Thymus (tissue), 11 donors: ENCODE measurements at regions not wholly inside any gene's neighbourhood (a gene's known extent, or its start where the extent isn't known, plus 50 kb on each side); places are given as distances from the start of the nearest gene placed in this dataset.

ENCODE experiments used
- DNase-seq, 9 donors: peaks; one replicate each; pipeline ENCODE4 v3.0.0-alpha.2; 2013; ENCODE audit warnings: low spot score in 9 of 9, low read depth in 6 of 9, missing footprints in 1 of 9
- H3K27ac ChIP-seq, 2 donors: one replicate each; pipeline ENCODE4 v1.5.1; 2013; ENCODE audit warnings: control low read depth in 1 of 2, low read depth in 1 of 2, low read length in 1 of 2, mild to moderate bottlenecking in 1 of 2, moderate library complexity in 1 of 2
- H3K27me3 ChIP-seq, 2 donors: one replicate each; pipeline ENCODE4 v1.5.1; 2013; ENCODE audit warnings: low read length in 1 of 2; ENCODE audit not compliant: control insufficient read depth in 2 of 2, insufficient read depth in 1 of 2
- H3K36me3 ChIP-seq, 2 donors: one replicate each; pipeline ENCODE4 v1.5.1; 2013; ENCODE audit warnings: low read length in 1 of 2, mild to moderate bottlenecking in 1 of 2, moderate library complexity in 1 of 2; ENCODE audit not compliant: control insufficient read depth in 2 of 2, insufficient read depth in 2 of 2
- H3K4me1 ChIP-seq, 2 donors: one replicate each; pipeline ENCODE4 v1.5.1; 2013; ENCODE audit warnings: low read length in 2 of 2; ENCODE audit not compliant: control insufficient read depth in 2 of 2, insufficient read depth in 2 of 2
- H3K4me3 ChIP-seq, 2 donors: one replicate each; pipeline ENCODE4 v1.5.1; 2013; ENCODE audit warnings: low read length in 2 of 2, control low read depth in 1 of 2, mild to moderate bottlenecking in 1 of 2
- H3K9me3 ChIP-seq, 2 donors: one replicate each; pipeline ENCODE4 v1.5.1; 2013; ENCODE audit warnings: low read length in 1 of 2, mild to moderate bottlenecking in 1 of 2; ENCODE audit not compliant: control insufficient read depth in 2 of 2, insufficient read depth in 1 of 2
- WGBS: extraction: QIAGEN DNeasy Blood & Tissue Kit; methylation state at CpG from one replicate; pipeline ENCODE4 v1.1.7; 2013; 5-methylcytosine and 5-hydroxymethylcytosine counted together
- donor health status: healthy.

DNA sequence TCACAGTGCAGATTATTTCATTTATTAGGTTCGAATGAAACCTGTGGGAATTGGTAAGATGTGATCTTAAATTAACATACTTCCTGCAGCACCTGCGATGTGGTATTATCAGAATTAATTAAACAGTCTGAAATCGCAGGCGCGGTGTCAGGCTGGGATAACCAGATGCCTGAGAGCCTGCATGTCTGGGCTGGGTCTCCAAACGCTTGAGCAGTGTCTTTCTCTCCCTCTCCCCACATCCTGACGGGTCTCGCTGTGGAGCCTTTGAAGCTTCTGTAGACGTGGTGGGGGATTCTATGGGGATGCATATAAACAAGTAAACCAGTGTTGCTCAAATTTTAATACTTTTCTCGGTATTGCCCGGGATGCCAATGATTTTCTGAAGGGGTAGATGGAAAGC is 366.2 kb upstream of the SPRED2 start:
- Histone ChIP-seq H3K4me1 (no peaks in the 10 kb centered on the region), H3K36me3 (no peaks in the 10 kb centered on the region), H3K27me3 (no peaks in the 10 kb centered on the region), H3K4me3 (no peak overlapping the region), H3K27ac (no peak overlapping the region), H3K9me3 (no peaks in the 10 kb centered on the region)
- WGBS, result 93% methylated on average over 11 of the region's 11 CpGs
- no peak for DNase-seq

DNA sequence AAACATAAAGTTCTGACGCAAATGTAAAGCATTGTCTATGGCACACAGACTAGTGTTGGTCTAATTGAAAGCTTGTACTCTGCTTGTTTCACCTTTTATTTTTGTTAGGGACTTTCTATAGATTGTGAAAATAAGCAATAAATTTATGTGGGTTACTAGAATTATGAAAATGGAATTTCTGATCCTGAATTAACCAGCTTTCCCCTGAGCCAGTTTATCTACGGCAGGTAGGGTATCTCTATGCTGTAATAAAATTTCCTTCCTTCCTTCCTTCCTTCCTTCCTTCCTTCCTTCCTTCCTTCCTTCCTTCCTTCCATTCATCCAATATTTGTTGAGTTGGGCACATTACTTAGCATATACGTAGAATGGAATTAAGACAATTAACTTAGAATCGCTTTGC is 362.6 kb upstream of the SPRED2 start:
- Histone ChIP-seq H3K4me3 (no peak overlapping the region), H3K27ac (no peak overlapping the region), H3K27me3 (no peaks in the 10 kb centered on the region), H3K9me3 (no peaks in the 10 kb centered on the region), H3K4me1 (no peaks in the 10 kb centered on the region), H3K36me3 (no peaks in the 10 kb centered on the region)
- 94% methylated on average over 4 of the region's 4 CpGs for WGBS
- no peak for DNase-seq

DNA sequence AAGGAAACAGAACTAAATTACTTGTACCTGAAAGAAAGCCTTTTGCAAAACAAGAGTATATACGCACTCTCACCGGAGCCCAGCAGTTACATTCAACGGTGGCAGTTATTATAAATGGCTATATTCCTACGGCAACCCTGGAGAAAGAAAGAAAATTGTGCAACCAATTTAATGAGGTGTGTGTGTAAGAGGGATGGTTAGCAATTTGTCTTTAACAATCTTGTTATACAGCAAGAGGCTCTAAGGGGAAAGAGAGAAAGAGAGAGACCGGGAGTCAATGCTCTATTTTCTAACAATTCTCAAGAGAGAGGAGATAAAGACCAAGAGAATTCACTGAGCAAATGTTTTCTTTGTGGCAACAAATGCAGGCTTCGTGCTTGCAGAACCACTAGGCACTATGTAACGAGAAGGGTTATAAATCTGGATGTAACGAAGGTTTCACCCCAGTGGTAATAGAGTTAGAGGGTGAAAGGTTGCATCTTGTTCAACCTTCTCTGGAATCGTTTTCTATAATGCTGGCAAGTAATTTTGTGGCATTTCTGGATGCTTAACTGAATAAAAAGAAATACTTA is 359.1 kb upstream of the SPRED2 start:
- no peaks in the 10 kb centered on the region for H3K9me3 ChIP-seq
- no peak overlapping the region for H3K4me3 ChIP-seq
- no peaks in the 10 kb centered on the region for H3K27me3 ChIP-seq
- no peaks in the 10 kb centered on the region for H3K36me3 ChIP-seq
- 93% methylated on average over 9 of the region's 9 CpGs for whole genome bisulfite sequencing
- DNase-seq, result no peak
- no peak overlapping the region for H3K27ac ChIP-seq
- no peaks in the 10 kb centered on the region for H3K4me1 ChIP-seq

DNA sequence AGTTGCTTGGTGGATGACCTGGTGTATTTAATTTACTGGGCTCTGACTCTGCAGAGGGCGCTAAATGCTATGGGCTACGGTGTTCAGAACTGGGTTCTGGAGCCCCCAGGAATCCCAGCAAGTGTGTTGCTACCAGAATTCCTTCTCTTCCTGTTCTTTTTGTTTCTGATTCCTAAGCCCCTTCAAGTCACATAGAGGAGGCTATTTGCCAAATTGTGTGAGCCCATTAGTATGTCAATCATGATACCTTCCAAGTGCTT is 358.2 kb upstream of the SPRED2 start:
- Histone ChIP-seq H3K9me3 (no peaks in the 10 kb centered on the region), H3K27ac (no peak overlapping the region), H3K36me3 (no peaks in the 10 kb centered on the region), H3K4me3 (no peak overlapping the region), H3K27me3 (no peaks in the 10 kb centered on the region), H3K4me1 (no peaks in the 10 kb centered on the region)
- WGBS, result 62% methylated on average over 2 of the region's 2 CpGs
- DNase-seq, result no peak

DNA sequence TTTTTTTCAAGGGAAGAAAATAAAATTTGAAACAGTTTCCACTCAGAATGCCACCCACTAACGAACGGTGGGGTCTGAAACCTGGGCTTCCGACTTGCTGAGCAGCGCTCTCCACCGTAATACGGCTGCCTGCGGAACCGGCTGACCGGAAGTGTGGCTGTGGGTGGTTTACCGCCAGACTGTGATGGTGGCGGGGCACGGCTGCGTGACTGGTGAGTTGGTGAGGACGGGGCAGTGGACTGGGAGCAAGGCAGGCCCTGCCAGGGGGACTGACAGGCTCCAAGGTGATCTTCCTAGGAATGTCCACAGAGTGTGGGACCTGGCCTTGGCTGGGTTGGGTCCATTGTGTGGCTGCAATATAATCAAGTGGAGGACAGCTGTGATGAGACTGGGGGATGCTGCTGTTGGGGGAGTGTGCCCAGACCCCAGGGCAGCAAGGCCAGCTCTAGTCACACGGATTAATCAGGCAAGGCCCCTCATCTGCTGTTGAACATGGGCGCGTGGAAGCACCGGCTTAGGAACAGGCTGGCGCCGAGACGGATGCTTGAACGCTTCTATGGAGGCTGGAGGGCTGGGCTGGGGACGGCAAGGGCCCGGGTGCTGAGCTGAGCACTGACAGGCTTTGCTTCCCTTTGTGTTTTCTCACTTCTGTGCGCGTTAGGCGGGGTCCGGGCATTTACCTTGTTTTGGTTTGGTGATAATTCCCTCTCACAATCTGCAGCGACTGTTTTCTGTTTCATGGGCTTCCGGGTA is 357.7 kb upstream of the SPRED2 start:
- H3K4me3 ChIP-seq, result no peak overlapping the region
- no peaks in the 10 kb centered on the region for H3K36me3 ChIP-seq
- 93% methylated on average over 30 of the region's 30 CpGs for WGBS
- H3K27me3 ChIP-seq, result no peaks in the 10 kb centered on the region
- no peak overlapping the region for H3K27ac ChIP-seq
- H3K4me1 ChIP-seq, result no peaks in the 10 kb centered on the region
- H3K9me3 ChIP-seq, result no peaks in the 10 kb centered on the region
- no peak for DNase-seq

DNA sequence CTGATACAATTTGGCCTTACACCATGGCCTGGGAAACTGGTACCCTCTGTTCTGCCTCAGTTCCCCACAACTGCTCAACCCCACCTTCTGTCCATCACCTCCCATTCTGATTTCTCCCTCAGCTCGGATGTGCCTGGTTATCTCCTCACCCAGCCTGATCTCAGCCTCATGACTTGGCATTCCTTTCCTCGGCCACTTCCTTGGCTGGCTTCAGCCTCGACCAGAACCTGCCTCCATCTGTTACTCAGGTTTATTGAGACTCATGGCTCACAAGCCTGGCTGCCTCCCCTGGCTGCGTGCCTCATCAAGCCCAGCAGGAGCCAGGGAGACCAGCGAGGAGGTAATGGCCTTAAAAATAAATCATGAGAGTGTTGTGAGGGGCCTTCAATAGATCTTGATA is 356.2 kb upstream of the SPRED2 start:
- Histone ChIP-seq H3K27me3 (no peaks in the 10 kb centered on the region), H3K36me3 (no peaks in the 10 kb centered on the region), H3K27ac (no peak overlapping the region), H3K4me1 (no peaks in the 10 kb centered on the region), H3K9me3 (no peaks in the 10 kb centered on the region), H3K4me3 (no peak overlapping the region)
- WGBS, result 82% methylated on average over 5 of the region's 5 CpGs
- DNase-seq, result no peak

DNA sequence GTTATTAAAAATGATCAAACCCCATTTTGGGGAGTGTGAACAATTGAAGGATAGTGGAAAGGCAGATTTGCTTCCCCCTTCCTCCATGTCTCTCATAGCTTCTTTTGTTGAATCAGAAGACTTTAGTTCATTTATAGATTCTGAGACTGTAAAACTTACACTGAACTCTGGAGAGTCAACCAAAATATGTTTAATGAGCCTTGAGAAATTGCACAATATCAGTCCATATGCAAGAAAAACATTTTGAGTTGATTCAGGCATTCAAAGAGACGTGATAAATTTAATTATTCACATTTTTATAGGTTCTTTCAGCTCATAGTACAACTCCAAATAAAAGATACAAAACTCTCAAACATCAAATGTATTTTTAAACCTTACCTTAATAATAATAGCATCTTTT is 354.4 kb upstream of the SPRED2 start:
- no peak for DNase-seq
- Histone ChIP-seq H3K36me3 (no peaks in the 10 kb centered on the region), H3K4me3 (no peak overlapping the region), H3K9me3 (no peaks in the 10 kb centered on the region), H3K27ac (no peak overlapping the region), H3K27me3 (no peaks in the 10 kb centered on the region), H3K4me1 (no peaks in the 10 kb centered on the region)
- WGBS, result 33% methylated on average over 1 of the region's 1 CpG

DNA sequence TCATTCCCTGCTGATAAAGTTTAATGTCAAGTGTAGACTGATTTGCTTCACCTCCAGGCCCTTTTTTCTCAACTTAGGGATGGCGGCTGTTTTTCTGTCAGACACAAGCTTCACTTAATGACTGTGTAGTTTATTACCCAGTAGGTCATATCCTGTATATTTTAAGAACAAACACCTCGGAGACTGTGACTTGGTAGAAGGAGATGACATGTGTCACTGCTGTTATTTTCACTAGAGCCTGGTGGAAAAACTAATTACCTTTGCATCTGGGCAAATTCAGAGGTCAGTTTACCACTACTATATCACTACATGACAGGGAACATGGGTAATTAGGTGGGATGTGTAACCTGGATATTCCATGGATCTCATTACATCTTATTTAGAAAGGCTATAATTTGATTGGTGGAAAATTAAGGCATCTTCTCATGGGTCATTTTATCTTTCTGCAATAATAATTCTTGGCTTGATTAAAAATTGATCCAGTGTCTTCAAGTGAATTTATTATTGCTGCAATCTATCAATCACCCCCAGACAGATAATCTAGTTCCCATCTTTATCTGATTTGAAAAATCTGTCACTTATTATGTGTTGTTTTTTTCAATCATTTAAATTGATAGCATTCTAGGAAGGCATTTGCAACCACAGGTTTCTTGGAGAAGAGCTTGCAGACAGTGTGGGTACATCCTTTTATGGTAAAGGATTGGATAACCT is 353.8 kb upstream of the SPRED2 start:
- 69% methylated on average over 2 of the region's 2 CpGs for WGBS
- no peak overlapping the region for H3K4me3 ChIP-seq
- no peaks in the 10 kb centered on the region for H3K9me3 ChIP-seq
- no peaks in the 10 kb centered on the region for H3K36me3 ChIP-seq
- no peak overlapping the region for H3K27ac ChIP-seq
- no peak for DNase-seq
- H3K27me3 ChIP-seq, result no peaks in the 10 kb centered on the region
- H3K4me1 ChIP-seq, result no peaks in the 10 kb centered on the region

DNA sequence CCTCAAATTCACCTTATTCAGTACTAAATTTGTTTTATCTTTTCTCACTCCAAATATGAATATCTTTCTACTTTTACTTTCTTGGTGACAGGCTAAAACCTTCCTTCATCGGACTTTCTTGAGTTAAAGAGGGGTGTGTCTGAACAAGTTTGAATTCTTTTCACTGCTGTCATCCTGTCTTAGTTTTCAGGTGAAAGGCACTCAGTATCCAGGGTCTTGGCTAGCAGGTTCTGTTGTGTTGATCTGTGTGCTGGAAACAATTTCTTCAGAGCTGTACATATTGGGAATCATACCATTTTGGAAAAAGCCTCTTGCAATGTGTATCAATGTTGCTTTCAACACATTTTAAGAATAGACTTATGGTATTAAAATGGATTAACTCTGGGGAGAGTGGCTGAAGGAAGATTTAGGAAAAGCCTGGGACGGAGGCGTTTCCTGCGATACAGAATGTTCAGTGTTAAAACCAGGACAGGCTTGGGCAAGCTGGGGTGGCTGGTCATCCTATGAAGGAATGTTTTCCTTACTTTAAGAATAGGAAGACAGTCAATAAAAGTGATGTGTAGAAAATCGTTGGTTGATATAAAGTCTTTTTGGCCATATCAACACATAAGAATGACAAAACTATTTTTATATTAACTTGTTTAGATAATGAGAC is 350.7 kb upstream of the SPRED2 start:
- peak overlapping the region in 1 of 2 donors; percentile 26 for H3K27ac ChIP-seq
- 81% methylated on average over 5 of the region's 5 CpGs for WGBS
- no peaks in the 10 kb centered on the region for H3K36me3 ChIP-seq
- H3K4me1 ChIP-seq, result no peaks in the 10 kb centered on the region
- DNase-seq, result no peak
- no peaks in the 10 kb centered on the region for H3K27me3 ChIP-seq
- H3K9me3 ChIP-seq, result no peaks in the 10 kb centered on the region
- H3K4me3 ChIP-seq, result no peak overlapping the region
